SK-N-SH treated with all-trans-retinoic acid at 6 μM for 48 hours (cell line): ENCODE measurements at regions not wholly inside any gene's neighbourhood (a gene's known extent, or its start where the extent isn't known, plus 50 kb on each side); places are given as distances from the start of the nearest gene placed in this dataset.

Experiments used
- ISL1 ChIP-seq: fragments of 250-450 bp; sonication (Bioruptor Pico); IDR thresholded peaks from 2 replicates; pipeline ENCODE4 v2.1.2; 2022; ENCODE audit warnings: mild to moderate bottlenecking, moderate library complexity
- OSR1 ChIP-seq: fragments of 250-450 bp; sonication (Bioruptor Pico); IDR thresholded peaks from 2 replicates; pipeline ENCODE4 v1.8.0; 2022; ENCODE audit warnings: moderate library complexity, mild to moderate bottlenecking, inconsistent platforms
- PPARA ChIP-seq: fragments of 250-450 bp; sonication (Bioruptor Pico); IDR thresholded peaks from 2 replicates; pipeline ENCODE4 v1.5.0; 2020; ENCODE audit warnings: mild to moderate bottlenecking, borderline replicate concordance
- ZC3H10 ChIP-seq: fragments of 250-450 bp; sonication (Bioruptor Pico); IDR thresholded peaks from 2 replicates; pipeline ENCODE4 v1.5.1; 2021; ENCODE audit warnings: mild to moderate bottlenecking, moderate library complexity
- ZNF565 ChIP-seq: fragments of 450-650 bp; formaldehyde crosslinking; conservative IDR thresholded peaks from 2 replicates; pipeline ENCODE4 v1.5.0; 2020; ENCODE audit warnings: low read depth, mild to moderate bottlenecking, moderate library complexity
- ZNF8 ChIP-seq: fragments of 450-650 bp; formaldehyde crosslinking; IDR thresholded peaks from 2 replicates; pipeline ENCODE4 v1.5.0; 2020; ENCODE audit warnings: mild to moderate bottlenecking, moderate library complexity
- TF ChIP-seq, protein P1 (sequence below): fragments of 250-450 bp; sonication (Bioruptor Pico); IDR thresholded peaks from 2 replicates; pipeline ENCODE4 v1.8.0; 2020; ENCODE audit warnings: mild to moderate bottlenecking, moderate library complexity, borderline replicate concordance

DNA sequence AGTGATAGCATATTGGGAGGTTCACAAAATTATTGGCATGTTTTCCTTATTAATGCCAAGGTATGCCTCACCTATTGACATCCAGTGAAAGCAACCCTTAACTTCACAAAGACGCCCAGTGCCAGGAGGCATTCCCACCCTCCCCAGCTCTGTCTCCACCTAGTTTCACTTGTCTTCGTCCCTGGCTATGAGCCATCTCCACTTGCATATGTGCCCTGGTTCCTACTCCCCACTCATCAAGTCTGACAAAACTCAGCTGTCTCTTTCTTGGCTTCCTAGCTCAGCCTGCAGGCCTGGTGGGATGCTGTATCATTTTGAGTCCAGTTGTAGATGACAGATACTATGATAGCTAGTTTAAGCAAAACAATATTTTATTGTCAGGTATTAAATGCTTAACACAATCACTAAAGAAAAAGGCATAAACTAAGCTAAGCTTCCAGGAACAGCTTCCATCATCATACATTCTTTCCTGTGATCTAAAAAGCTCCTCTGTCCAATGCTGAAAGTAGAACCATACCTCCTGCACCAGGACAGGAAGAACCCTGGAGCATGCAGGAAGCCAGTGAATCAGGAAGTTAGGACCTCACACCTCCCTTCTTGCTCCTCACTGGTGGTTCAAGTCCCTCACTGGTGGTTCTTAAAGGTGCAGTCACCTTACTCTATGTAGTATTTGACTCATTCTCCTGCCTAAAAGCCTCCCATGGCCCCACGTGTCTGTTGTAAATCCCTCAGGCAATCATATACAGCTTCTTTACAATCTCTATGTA, 410.3 kb upstream of the RASGEF1B start:
- no peak for TF ChIP-seq ZNF565 (CRISPR knock-in tag)
- no peak for TF ChIP-seq ZC3H10 (CRISPR knock-in tag)
- no peak for TF ChIP-seq OSR1
- TF ChIP-seq ISL1 (CRISPR knock-in tag): no peak
- TF ChIP-seq ZNF8 (CRISPR knock-in tag): no peak
- TF ChIP-seq PPARA (CRISPR knock-in tag): no peak
- TF ChIP-seq, protein P1, sequence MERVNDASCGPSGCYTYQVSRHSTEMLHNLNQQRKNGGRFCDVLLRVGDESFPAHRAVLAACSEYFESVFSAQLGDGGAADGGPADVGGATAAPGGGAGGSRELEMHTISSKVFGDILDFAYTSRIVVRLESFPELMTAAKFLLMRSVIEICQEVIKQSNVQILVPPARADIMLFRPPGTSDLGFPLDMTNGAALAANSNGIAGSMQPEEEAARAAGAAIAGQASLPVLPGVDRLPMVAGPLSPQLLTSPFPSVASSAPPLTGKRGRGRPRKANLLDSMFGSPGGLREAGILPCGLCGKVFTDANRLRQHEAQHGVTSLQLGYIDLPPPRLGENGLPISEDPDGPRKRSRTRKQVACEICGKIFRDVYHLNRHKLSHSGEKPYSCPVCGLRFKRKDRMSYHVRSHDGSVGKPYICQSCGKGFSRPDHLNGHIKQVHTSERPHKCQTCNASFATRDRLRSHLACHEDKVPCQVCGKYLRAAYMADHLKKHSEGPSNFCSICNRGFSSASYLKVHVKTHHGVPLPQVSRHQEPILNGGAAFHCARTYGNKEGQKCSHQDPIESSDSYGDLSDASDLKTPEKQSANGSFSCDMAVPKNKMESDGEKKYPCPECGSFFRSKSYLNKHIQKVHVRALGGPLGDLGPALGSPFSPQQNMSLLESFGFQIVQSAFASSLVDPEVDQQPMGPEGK: no peak
